OCI-LY7 (cell line): ENCODE measurements at regions not wholly inside any gene's neighbourhood (a gene's known extent, or its start where the extent isn't known, plus 50 kb on each side); places are given as distances from the start of the nearest gene placed in this dataset.

Experiments used
- EZH2phosphoT487 ChIP-seq: fragments of 200-600 bp; sonication (generic); IDR thresholded peaks from 2 replicates; pipeline ENCODE4 v1.6.1; 2018; ENCODE audit warnings: low read depth, borderline replicate concordance, mild to moderate bottlenecking, mixed run types, antibody characterized with exemption, low read length, moderate library complexity, mixed read lengths
- TF ChIP-seq, protein P1 (sequence below): fragments of 200-600 bp; sonication (generic); conservative IDR thresholded peaks from 2 replicates; pipeline ENCODE4 v1.5.1; 2014; ENCODE audit warnings: mild to moderate bottlenecking, antibody characterized with exemption, low read length, moderate library complexity, mixed read lengths

DNA sequence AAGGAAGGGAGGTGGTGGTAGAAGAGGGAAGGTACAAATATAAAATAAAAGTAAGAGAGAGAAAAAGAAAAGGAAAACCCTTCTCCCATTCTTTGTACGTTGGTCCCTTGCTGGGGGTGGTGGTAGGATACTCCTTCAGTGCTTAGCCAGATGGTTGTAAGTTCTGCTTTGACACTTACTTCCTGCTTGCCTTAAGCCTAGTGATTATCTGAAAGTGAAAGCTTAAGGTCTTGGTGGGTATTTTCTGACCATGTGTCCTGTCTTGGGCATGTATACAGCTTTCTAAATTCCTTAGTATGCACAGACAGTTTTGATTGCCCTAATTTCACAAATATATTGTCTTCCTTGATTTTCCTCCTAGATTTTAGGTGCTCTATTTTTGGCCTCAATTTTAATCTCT, 314.8 kb downstream of the PCDH17 start:
- TF ChIP-seq, protein P1, sequence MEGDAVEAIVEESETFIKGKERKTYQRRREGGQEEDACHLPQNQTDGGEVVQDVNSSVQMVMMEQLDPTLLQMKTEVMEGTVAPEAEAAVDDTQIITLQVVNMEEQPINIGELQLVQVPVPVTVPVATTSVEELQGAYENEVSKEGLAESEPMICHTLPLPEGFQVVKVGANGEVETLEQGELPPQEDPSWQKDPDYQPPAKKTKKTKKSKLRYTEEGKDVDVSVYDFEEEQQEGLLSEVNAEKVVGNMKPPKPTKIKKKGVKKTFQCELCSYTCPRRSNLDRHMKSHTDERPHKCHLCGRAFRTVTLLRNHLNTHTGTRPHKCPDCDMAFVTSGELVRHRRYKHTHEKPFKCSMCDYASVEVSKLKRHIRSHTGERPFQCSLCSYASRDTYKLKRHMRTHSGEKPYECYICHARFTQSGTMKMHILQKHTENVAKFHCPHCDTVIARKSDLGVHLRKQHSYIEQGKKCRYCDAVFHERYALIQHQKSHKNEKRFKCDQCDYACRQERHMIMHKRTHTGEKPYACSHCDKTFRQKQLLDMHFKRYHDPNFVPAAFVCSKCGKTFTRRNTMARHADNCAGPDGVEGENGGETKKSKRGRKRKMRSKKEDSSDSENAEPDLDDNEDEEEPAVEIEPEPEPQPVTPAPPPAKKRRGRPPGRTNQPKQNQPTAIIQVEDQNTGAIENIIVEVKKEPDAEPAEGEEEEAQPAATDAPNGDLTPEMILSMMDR = no peak
- no peak for TF ChIP-seq EZH2phosphoT487
